HG03558 (cell line): ENCODE measurements at regions not wholly inside any gene's neighbourhood (a gene's known extent, or its start where the extent isn't known, plus 50 kb on each side); places are given as distances from the start of the nearest gene placed in this dataset.

Source experiments
- ATAC-seq: cut with Tn5 transposase; IDR thresholded peaks from one replicate; pipeline ENCODE4 v1.9.1; 2021; ENCODE audit warnings: moderate number of reproducible peaks; ENCODE audit not compliant: unreplicated experiment; ENCODE audit errors: extremely low read depth

- no peak for ATAC-seq
Observed at GRCh38 chr5:10085185-10085584, 164.5 kb downstream of the ATPSCKMT start.

DNA sequence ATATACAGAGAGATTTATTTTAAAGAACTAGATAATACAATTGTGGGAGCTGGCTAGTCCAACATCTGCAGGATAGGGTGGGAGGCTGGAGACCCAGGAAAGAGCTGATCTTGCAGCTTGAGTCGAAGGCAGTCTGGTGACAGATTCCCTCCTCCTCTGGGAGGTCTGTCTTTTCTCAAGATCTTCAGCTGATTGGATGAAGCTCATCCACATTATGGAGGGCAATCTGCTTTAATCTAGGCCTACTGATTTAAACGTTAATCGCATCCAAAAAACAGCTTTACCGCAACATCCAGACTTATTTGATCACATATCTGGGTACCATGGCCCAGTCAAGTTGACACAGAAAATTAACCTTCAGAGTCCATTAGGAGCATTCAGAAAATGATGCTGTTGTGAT, 168.1 kb downstream of the ATPSCKMT start:
- no peak for ATAC-seq

GRCh38 chr5:10077791-10078545, 171.7 kb downstream of the ATPSCKMT start:
- no peak for ATAC-seq

DNA sequence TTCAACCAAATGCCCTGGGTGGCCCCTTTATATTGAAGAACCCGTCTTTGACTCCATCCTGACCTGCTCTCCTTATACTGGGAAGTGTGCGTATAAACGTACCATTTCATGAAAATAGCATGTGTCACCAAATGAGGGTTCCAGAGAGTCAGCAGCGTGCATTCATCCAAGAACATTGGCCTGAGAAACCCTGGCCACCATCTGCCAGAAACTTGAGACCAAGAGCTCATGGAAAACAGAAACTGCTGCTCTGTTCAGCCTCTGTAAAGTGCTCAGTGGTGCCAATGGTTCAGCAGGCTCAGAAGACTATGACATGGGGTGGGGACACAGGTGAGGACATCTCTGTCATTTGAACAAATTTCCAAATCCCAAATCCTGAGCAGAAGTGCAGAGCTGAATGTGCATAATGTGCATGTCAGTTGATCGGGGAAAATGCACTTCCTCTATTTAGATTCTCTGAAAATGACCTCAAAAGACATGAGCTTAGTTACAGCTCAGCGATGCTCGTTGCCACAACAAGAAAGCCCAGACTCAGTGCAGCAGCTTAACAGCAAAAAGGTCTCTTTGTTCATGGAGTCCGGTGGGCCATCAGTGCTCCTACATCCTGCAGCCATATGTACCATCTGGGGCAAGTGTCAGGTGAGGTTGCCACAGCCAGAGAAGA, 176.1 kb downstream of the ATPSCKMT start:
- ATAC-seq: no peak

GRCh38 chr5:10069637-10070313, 179.9 kb downstream of the ATPSCKMT start:
- ATAC-seq: no peak

- no peak for ATAC-seq
Observed at GRCh38 chr5:10065428-10066000, 184.2 kb downstream of the ATPSCKMT start.

DNA sequence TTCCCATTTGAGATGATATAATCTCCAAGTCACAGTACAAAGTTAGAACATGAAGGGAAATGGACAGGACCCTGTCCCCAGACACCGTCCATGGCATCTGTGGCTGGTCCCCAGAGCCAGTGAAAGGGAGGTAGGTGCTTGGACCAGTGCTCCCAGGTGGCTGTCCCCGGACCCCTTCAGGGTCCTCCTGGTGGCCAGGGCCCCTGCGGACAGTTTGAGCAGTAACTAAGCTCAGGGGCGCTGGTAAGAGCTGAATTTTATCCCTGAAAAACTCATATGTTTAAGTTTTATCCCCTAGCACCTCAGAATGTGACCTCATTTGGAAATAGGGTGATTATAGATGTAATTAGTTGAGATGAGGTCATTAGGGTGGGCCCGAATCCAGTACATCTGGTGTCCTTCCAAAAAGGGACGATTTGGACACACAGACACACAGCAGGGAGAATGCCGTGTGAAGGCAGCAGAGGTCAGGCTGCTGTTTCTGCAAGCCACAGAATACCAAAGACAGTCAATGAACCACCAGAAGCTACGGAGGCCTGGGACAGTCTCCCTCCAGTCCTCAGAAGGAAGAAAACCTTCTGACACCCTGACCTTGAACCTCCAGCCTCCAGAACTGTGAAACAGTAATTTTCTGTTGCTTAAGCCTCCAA, 185.0 kb downstream of the ATPSCKMT start:
- ATAC-seq: no peak

GRCh38 chr5:10063997-10064396, 185.7 kb downstream of the ATPSCKMT start:
- ATAC-seq: no peak

DNA sequence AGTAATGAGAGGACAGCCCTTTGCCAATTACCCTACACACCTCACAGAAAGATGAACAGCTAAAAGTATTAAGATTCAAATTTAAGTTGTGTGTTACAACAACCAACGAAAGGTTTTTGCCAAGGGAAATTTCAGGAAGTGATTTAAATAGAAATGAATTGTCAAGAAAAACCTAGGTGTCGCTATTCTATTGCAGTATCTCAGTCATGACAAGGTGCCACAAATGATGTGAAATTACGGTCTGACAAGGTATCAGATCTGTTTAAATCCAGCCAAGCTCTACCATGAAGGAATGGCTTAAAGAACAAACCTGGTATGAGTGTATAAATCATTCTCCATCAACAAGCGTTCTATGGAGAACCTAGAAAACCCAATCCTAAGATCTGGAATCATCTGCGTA, 189.7 kb downstream of the ATPSCKMT start:
- ATAC-seq: no peak

DNA sequence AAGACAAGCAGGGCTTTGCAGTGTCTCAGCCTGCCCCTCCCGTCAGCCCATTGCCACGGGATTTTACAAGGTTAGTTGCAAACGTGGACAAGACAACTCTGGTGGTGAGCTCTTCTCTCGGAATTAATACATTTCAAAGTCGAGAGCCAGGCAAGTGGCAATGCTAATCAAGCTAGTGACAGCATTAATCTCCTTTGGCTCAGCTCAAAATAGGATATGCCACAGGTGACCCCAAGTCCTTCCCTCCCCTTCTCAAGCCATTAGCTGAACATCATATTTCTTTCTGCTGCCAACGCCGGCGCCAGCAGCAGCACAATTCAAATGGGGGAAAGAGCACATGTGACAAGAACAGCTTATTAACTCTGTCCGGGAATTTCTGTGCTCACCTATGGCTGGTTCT, 190.1 kb downstream of the ATPSCKMT start:
- no peak for ATAC-seq

- no peak for ATAC-seq
Observed at GRCh38 chr5:10057356-10057755, 192.3 kb downstream of the ATPSCKMT start.

DNA sequence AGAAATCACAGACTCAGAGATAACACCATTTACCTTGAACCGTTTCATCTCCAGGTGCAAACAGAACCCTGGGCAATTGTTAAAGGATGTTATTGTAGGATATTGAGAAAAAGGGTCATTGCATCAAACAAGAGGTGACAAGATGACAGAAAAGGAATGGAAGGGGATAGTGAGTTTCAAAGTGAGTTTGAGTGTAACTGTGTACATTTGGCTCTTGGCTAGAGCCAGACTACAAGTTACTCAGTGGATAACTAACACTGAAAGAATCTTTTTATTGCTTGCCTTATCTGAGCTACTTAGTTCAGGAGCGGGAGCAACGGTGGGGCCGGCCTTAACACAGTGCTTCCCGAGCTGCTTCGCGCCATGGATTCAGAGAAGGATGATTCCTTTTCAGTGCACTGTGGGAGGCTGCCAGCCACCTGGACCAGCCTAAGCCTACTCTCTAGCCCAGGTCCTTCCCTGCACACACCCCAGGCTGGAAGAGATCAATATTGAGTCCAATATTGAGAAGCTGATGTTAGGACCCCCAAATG, 193.4 kb downstream of the ATPSCKMT start:
- no peak for ATAC-seq

GRCh38 chr5:10049858-10050455, 199.7 kb downstream of the ATPSCKMT start:
- ATAC-seq: no peak

- ATAC-seq: no peak
Observed at GRCh38 chr5:10046676-10047075, 203.0 kb downstream of the ATPSCKMT start.

- ATAC-seq: no peak
Observed at GRCh38 chr5:10045376-10045775, 204.3 kb downstream of the ATPSCKMT start.

- ATAC-seq: no peak
Observed at GRCh38 chr5:10036136-10036815, 213.4 kb downstream of the ATPSCKMT start.

DNA sequence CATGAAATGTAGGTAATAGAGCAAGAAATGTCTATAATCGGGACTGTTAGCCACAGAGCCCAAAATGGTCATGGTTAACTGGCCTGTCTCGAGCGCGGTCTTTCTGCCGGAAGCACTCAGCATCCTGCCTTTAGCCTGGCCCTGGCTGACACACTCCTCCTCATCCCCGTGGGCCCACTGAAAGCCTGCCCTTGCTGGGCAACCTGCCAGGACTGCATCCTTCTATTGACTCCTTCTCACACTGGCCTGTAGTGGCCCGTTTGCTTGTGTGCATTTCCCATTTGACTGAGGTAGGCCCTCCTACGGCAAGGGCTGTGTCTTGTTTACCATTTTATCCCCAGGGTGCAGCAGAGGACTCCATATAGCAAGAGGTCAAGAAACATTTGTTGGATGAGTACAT, 215.7 kb downstream of the ATPSCKMT start:
- ATAC-seq: no peak

DNA sequence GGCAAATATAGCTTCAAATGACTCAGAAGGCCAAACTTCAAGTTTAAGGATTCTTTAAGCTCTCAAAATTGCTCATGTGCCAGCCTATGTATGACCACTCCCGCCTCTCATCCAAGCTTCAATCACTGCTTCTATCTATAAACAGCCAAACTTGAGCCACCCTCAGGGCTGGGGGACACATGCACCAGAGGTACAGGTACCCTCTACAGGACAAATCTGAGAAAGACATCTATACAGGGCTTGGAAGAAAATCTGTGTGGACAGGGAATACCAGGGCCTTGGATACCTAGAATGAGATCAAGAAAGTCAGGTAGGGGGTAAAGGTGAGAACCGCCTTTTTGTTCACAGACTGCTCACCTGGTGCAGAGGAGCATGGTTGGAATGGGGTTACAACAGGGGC, 217.9 kb downstream of the ATPSCKMT start:
- no peak for ATAC-seq

DNA sequence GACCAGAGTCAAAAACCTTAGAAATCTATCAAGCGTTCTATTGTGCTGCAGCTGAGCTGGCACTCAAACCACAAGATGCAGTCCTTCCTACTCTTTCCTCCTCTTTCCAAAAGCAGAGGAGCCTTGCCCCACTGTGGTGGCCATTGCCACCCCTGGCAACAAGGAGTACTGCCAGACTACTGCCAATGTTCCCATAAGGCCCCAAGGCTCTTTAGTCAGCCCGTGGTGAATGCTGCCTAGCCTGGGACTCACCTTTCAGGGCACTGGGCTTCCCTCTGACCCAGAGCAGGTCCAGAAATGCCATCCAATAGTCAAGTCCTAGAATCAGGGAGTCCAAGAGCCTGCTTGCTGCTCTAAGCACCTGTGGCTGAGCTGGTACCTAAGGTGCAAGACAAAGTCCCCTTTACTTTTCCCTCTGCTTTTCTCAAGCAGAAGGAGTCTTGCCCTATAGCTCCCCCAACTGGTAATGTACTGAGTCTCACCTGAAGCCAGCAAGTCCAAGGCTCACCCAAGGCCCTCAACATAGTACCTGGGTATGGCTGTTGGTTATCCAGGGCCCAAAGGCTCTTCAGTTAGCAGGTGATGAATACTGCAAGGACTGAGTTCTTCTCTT, 219.4 kb downstream of the ATPSCKMT start:
- no peak for ATAC-seq
